ES-I3 (cell line): ENCODE measurements at regions not wholly inside any gene's neighbourhood (a gene's known extent, or its start where the extent isn't known, plus 50 kb on each side); places are given as distances from the start of the nearest gene placed in this dataset.
"Not testable (repeated sequence)": the region's sequence is repeated elsewhere in the genome, so short reads cannot be mapped to it uniquely, and the experiment has no call there.

ENCODE experiments used
- H3K36me3 ChIP-seq: 2 replicates; pipeline ENCODE4 v1.6.1; 2013; ENCODE audit warnings: mild to moderate bottlenecking, low read length, control low read depth, moderate library complexity; ENCODE audit not compliant: insufficient read depth
- H3K4me1 ChIP-seq: 2 replicates; pipeline ENCODE4 v1.6.1; 2013; ENCODE audit warnings: mild to moderate bottlenecking, control low read depth, low read length; ENCODE audit not compliant: insufficient read depth
- H3K9ac ChIP-seq: 2 replicates; pipeline ENCODE4 v1.6.1; 2013; ENCODE audit warnings: low read depth, mild to moderate bottlenecking, low read length, moderate library complexity
- H3K9me3 ChIP-seq: 2 replicates; pipeline ENCODE4 v1.6.1; 2013; ENCODE audit warnings: mild to moderate bottlenecking, low read length, moderate library complexity; ENCODE audit not compliant: control insufficient read depth, insufficient read depth

GRCh38 chr15:28789401-28790114, 58.9 kb downstream of the GOLGA6L7 start:
- not testable (repeated sequence) for H3K36me3 ChIP-seq, H3K9me3 ChIP-seq, H3K4me1 ChIP-seq
- H3K9ac ChIP-seq: peak overlapping the region; percentile 39; the same call in 1 of the 2 replicates

- not testable (repeated sequence) for H3K4me1 ChIP-seq, H3K36me3 ChIP-seq, H3K9ac ChIP-seq, H3K9me3 ChIP-seq
Observed at GRCh38 chr15:28788649-28789400, 59.6 kb downstream of the GOLGA6L7 start.

- H3K4me1 ChIP-seq, H3K9ac ChIP-seq, H3K36me3 ChIP-seq, H3K9me3 ChIP-seq: not testable (repeated sequence)
Observed at GRCh38 chr15:28788176-28788575, 60.3 kb downstream of the GOLGA6L7 start.

GRCh38 chr15:28786521-28786920, 61.9 kb downstream of the GOLGA6L7 start:
- no peaks in the 10 kb centered on the region for H3K9me3 ChIP-seq
- H3K36me3 ChIP-seq: no peaks in the 10 kb centered on the region
- H3K4me1 ChIP-seq: no peaks in the 10 kb centered on the region
- no peak overlapping the region for H3K9ac ChIP-seq

- not testable (repeated sequence) for H3K9me3 ChIP-seq, H3K9ac ChIP-seq, H3K36me3 ChIP-seq, H3K4me1 ChIP-seq
Observed at GRCh38 chr15:28784347-28785163, 63.9 kb downstream of the GOLGA6L7 start.

GRCh38 chr15:28783873-28784272, 64.6 kb downstream of the GOLGA6L7 start:
- no peaks in the 10 kb centered on the region for H3K9me3 ChIP-seq
- no peaks in the 10 kb centered on the region for H3K4me1 ChIP-seq
- no peaks in the 10 kb centered on the region for H3K36me3 ChIP-seq
- H3K9ac ChIP-seq: no peak overlapping the region

- no peak overlapping the region for H3K9ac ChIP-seq
- no peaks in the 10 kb centered on the region for H3K4me1 ChIP-seq
- H3K9me3 ChIP-seq: no peaks in the 10 kb centered on the region
- no peaks in the 10 kb centered on the region for H3K36me3 ChIP-seq
Observed at GRCh38 chr15:28783466-28783865, 65.0 kb downstream of the GOLGA6L7 start.

GRCh38 chr15:28778397-28778796, 66.2 kb upstream of the GOLGA8M start:
- not testable (repeated sequence) for H3K4me1 ChIP-seq, H3K9me3 ChIP-seq, H3K36me3 ChIP-seq, H3K9ac ChIP-seq

- H3K4me1 ChIP-seq, H3K9me3 ChIP-seq, H3K36me3 ChIP-seq, H3K9ac ChIP-seq: not testable (repeated sequence)
Observed at GRCh38 chr15:28772857-28773256, 60.6 kb upstream of the GOLGA8M start.
